Erythroblast (primary cell): ENCODE measurements at regions not wholly inside any gene's neighbourhood (a gene's known extent, or its start where the extent isn't known, plus 50 kb on each side); places are given as distances from the start of the nearest gene placed in this dataset.

Source experiments
- GATA1 ChIP-seq: IDR thresholded peaks from 2 replicates; pipeline ENCODE4 v1.6.1; 2011; ENCODE audit warnings: low read depth, mild to moderate bottlenecking, control low read depth, low read length, moderate library complexity
- POLR2A ChIP-seq: IDR thresholded peaks from 2 replicates; pipeline ENCODE4 v1.6.1; 2011; ENCODE audit warnings: mild to moderate bottlenecking, low read length

DNA sequence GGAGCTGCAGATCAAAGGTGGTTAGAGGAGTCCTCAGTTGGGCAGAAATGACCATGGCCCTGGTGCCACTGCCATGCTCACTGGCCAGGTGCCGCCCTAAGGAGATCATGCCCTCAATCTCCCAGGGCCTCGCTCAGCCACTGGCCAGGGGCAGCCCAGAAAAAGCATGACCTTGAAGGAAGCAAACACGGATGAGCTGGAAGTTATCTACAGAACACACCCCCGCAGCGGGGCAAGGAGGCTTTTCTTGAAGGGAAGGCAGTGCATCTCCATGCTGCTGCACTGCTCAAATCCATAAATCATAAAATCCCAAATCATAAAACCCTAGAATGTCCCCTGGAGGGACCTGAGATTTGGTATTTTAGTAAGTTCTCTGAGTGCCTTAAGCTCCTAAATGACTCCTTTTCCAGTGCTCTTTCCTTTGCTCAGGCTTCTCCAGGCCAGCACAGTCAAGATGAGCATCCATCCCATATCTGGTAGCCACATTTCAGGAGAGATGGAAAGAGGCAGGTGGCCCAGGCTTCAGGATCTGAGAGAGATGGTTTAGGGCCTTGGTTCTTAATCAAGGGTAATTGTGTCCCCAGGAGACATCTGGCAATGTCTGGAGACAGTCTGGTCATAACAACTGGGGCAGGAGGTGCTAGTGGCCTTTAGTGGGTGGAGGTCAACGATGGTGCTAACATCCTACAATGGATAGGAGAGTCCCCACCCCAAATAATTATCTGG is 217.3 kb downstream of the RBM19 start:
- no peak for TF ChIP-seq POLR2A
- no peak for TF ChIP-seq GATA1
